ENCODE measurements at regions not wholly inside any gene's neighbourhood (a gene's known extent, or its start where the extent isn't known, plus 50 kb on each side); places are given as distances from the start of the nearest gene placed in this dataset.

DNA sequence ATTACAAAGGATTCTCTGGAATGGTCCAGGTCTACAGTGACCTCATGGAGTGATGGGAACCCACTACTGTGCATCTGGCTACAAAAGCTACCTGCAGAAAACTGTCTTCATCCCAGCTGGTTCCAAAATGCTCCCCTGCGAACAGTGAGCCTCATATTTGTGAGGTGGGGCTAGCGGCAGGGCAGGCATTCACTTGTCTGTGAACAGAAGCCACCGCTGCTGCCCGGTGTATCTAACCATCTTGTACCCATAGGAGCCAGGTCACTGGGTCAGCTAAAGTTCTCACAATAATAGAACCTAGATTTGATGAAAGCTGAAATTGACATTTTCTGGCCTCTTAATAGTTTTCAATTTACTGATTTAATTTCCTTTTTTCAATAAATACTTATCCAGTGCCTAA is 150.7 kb downstream of the KLF13 start:
- no peak for TF ChIP-seq POLR2AphosphoS5 (IDR thresholded peaks at IDR 0.05)
- TF ChIP-seq, protein P1, sequence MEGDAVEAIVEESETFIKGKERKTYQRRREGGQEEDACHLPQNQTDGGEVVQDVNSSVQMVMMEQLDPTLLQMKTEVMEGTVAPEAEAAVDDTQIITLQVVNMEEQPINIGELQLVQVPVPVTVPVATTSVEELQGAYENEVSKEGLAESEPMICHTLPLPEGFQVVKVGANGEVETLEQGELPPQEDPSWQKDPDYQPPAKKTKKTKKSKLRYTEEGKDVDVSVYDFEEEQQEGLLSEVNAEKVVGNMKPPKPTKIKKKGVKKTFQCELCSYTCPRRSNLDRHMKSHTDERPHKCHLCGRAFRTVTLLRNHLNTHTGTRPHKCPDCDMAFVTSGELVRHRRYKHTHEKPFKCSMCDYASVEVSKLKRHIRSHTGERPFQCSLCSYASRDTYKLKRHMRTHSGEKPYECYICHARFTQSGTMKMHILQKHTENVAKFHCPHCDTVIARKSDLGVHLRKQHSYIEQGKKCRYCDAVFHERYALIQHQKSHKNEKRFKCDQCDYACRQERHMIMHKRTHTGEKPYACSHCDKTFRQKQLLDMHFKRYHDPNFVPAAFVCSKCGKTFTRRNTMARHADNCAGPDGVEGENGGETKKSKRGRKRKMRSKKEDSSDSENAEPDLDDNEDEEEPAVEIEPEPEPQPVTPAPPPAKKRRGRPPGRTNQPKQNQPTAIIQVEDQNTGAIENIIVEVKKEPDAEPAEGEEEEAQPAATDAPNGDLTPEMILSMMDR (IDR thresholded peaks at IDR 0.05) = no peak

Measured in prostate gland (tissue), 2 donors.